NB4 (cell line): ENCODE measurements at regions not wholly inside any gene's neighbourhood (a gene's known extent, or its start where the extent isn't known, plus 50 kb on each side); places are given as distances from the start of the nearest gene placed in this dataset.

Source experiments
- DNase-seq: peaks from one replicate; pipeline ENCODE4 v3.0.0; 2010; ENCODE audit warnings: low read depth
- H3K4me3 ChIP-seq: one replicate; pipeline ENCODE4 v1.5.1; 2011; ENCODE audit warnings: mild to moderate bottlenecking, low read depth, low read length, moderate library complexity
- MYC ChIP-seq: IDR thresholded peaks from 2 replicates; pipeline ENCODE4 v1.6.1; 2011; ENCODE audit warnings: low read depth, low read length
- POLR2A ChIP-seq: IDR thresholded peaks from 2 replicates; pipeline ENCODE4 v1.6.1; 2011; ENCODE audit warnings: mild to moderate bottlenecking; ENCODE audit not compliant: insufficient read length; ENCODE audit errors: extremely low read depth
- TF ChIP-seq, protein P1 (sequence below): IDR thresholded peaks from 2 replicates; pipeline ENCODE4 v1.6.1; 2011; ENCODE audit warnings: low read depth, low read length
- TF ChIP-seq, protein P2 (sequence below): IDR thresholded peaks from one replicate; pipeline ENCODE4 v1.5.1; 2012; ENCODE audit warnings: low read depth, low read length

DNA sequence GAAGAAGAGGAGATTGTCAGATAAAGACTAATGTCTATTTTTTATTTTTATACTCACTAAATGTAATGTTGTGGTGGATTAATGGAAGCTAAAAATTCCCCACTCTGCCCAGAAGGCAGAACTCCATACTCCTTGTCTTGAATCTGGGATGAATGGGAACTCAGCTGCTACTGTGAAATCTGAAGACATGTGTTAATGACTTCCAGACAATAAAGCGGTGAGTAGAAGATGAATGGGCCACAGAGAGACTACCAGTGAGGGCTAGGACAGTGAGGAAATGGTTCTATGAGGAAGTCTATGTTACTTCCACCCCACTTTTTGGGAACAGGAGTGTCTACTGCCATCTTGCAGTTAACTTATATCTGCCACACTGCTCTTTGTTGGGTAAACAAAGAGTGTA is 726.9 kb downstream of the CDH8 start:
- H3K4me3 ChIP-seq, result no peak overlapping the region
- TF ChIP-seq POLR2A (no peak), MYC (no peak)
- TF ChIP-seq, protein P1, sequence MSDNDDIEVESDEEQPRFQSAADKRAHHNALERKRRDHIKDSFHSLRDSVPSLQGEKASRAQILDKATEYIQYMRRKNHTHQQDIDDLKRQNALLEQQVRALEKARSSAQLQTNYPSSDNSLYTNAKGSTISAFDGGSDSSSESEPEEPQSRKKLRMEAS, result no peak
- TF ChIP-seq, protein P2, sequence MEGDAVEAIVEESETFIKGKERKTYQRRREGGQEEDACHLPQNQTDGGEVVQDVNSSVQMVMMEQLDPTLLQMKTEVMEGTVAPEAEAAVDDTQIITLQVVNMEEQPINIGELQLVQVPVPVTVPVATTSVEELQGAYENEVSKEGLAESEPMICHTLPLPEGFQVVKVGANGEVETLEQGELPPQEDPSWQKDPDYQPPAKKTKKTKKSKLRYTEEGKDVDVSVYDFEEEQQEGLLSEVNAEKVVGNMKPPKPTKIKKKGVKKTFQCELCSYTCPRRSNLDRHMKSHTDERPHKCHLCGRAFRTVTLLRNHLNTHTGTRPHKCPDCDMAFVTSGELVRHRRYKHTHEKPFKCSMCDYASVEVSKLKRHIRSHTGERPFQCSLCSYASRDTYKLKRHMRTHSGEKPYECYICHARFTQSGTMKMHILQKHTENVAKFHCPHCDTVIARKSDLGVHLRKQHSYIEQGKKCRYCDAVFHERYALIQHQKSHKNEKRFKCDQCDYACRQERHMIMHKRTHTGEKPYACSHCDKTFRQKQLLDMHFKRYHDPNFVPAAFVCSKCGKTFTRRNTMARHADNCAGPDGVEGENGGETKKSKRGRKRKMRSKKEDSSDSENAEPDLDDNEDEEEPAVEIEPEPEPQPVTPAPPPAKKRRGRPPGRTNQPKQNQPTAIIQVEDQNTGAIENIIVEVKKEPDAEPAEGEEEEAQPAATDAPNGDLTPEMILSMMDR, result no peak
- DNase-seq, result no peak

GRCh38 chr16:61306204-61306603 is 730.0 kb downstream of the CDH8 start:
- DNase-seq, result no peak
- TF ChIP-seq MYC, result no peak
- TF ChIP-seq, protein P1, result no peak
- TF ChIP-seq, protein P2, result no peak
- TF ChIP-seq POLR2A, result no peak
- no peak overlapping the region for H3K4me3 ChIP-seq

DNA sequence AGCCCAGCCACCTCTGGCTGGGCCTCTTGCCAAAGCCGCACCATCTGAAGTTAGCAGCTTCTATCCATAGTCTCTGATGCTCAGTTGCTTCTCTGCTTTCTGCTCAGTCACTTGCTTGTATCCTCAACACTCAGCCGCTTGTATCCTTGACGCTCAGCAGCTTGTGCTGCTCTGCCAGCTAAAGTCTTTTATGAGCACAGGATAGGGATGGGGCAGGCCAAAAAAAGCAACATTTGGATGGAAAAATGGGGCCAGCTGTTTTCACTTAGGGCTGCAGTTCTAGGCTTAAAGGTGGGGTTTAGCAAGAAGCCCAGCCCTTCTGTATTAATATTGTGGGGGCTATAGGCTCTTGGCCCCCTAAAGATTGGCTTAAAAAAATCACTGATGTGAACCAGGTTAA is 739.4 kb downstream of the CDH8 start:
- no peak for TF ChIP-seq POLR2A
- TF ChIP-seq, protein P1, result no peak
- no peak for TF ChIP-seq MYC
- TF ChIP-seq, protein P2, result no peak
- DNase-seq, result no peak
- no peak overlapping the region for H3K4me3 ChIP-seq

GRCh38 chr16:61296305-61296704 is 739.9 kb downstream of the CDH8 start:
- no peak for TF ChIP-seq POLR2A
- TF ChIP-seq MYC, result no peak
- TF ChIP-seq, protein P1, result no peak
- TF ChIP-seq, protein P2, result no peak
- no peak for DNase-seq
- no peak overlapping the region for H3K4me3 ChIP-seq

- no peak for TF ChIP-seq MYC
- TF ChIP-seq, protein P1, result no peak
- TF ChIP-seq POLR2A, result no peak
- TF ChIP-seq, protein P2, result no peak
- DNase-seq, result no peak
- H3K4me3 ChIP-seq, result no peak overlapping the region
Observed at GRCh38 chr16:61295311-61295710, 740.9 kb downstream of the CDH8 start.

DNA sequence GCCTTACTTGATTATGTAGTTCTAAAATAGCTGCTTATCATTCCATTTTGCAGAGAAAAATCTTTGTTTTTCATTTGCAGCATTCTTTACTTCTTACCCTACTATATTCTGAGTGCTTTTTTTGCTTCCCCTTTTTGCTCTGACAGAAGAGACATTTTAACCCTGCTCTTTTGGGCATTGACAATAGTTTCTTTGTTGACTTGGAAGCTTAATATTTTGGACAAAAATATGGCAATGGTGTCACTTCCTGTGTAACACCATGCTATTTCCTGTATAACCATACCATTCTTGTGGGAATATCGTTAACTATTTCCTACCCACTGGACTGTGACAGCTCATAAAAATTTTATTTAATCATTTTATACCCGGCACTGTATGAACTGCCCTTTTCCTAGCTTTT is 747.1 kb downstream of the CDH8 start:
- H3K4me3 ChIP-seq, result no peak overlapping the region
- no peak for DNase-seq
- TF ChIP-seq POLR2A, result no peak
